Activated naive CD4-positive, alpha-beta T cell treated with anti-CD3 and anti-CD28 coated beads, Interleukin-2, amount 50 U/mL, for 72 hours (primary cell): ENCODE measurements at regions not wholly inside any gene's neighbourhood (a gene's known extent, or its start where the extent isn't known, plus 50 kb on each side); places are given as distances from the start of the nearest gene placed in this dataset.

ENCODE experiments used
- ATAC-seq, 2 donors: fragments of 150-1000 bp; cut with Tn5 transposase; 2 replicates each; pipeline ENCODE4 v1.10.0; 2021; ENCODE audit warnings: mild to moderate bottlenecking in 2 of 2, moderate library complexity in 2 of 2
- DNase-seq, 2 donors: peaks; one replicate each; pipeline ENCODE4 v3.0.0; 2021 to 2022; ENCODE audit warnings: low spot score in 2 of 2
- H3K27ac Mint-ChIP-seq, 2 donors: one replicate each; pipeline ENCODE4 v1.8.0; 2022; ENCODE audit warnings: mild to moderate bottlenecking in 2 of 2, mixed read lengths in 2 of 2
- H3K36me3 Mint-ChIP-seq, 2 donors: one replicate each; pipeline ENCODE4 v1.8.0; 2022; ENCODE audit warnings: mixed read lengths in 2 of 2
- H3K9me3 Mint-ChIP-seq, 2 donors: one replicate each; pipeline ENCODE4 v1.8.0; 2022; ENCODE audit warnings: mixed read lengths in 2 of 2

DNA sequence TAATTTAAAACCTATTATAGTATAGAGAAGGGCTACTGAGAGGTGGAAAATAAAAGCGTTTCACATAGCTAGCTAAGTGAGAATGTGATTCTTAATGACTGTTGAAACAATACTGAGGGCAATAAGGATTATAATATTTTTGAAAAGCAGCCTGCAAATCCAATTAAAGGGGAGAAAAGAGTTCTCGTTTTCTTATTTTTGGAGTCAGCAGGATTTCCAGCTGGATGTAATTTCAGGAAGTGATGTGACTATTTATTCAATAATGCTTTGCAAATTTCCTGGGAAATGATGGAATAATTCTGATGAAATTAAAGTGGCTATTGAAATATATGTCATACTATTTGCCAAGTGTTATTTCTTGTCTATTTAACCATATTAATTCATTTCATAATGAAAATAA lies 279.1 kb downstream of the AEBP2 start:
- Mint-ChIP-seq H3K27ac (no peak overlapping the region), H3K36me3 (no peaks in the 10 kb centered on the region), H3K9me3 (peaks cover 13 to 17% of the 10 kb centered on the region in 2 donors)
- DNase-seq: no peak
- no peak for ATAC-seq

DNA sequence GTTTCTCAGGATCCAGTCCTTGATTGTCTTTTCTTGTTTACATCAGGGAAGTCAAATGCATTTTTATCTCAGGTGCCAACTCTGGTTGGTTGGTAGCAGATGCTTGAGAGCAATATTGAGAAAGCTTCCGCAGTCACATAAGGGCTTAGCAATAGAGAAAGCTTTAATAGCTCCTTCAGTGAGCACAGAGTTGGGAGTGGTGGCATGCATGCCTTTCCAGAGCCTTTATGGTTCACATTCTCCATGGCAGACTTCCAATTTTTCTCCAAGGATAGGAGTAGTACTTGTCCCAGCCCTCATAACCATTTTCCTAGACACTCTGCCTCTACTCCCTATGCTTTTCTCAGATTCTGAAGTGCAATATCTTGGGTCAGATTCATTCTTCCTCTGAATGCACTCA lies 280.4 kb downstream of the AEBP2 start:
- Mint-ChIP-seq H3K27ac (no peak overlapping the region), H3K36me3 (no peaks in the 10 kb centered on the region), H3K9me3 (peaks cover 9 to 13% of the 10 kb centered on the region in 2 donors)
- no peak for ATAC-seq
- DNase-seq: no peak

DNA sequence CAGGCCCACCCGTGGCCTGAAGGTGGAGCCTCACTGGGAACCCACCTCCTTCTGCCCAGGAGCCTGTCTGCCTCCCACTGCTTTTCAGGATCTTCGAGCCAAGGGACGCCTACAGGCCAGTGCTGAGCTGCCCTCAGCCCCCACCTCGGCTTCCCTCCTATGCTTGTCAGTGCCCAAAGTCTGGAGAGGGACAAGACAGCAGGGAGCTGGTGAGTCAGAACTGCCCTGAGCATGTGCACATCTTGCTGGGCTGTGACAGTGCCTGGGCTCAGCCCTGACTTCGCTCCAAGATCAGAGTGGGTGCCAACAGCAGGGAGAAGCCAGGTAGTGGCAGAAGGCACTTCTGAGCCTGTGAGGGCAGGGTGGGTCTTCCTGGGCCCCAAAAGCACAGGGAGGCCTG lies 286.8 kb downstream of the AEBP2 start:
- no peak for DNase-seq
- H3K9me3 Mint-ChIP-seq: peaks cover 0 to 12% of the 10 kb centered on the region in 2 donors
- H3K27ac Mint-ChIP-seq: no peak overlapping the region
- no peak for ATAC-seq
- peaks cover 0 to 6% of the 10 kb centered on the region in 2 donors for H3K36me3 Mint-ChIP-seq

DNA sequence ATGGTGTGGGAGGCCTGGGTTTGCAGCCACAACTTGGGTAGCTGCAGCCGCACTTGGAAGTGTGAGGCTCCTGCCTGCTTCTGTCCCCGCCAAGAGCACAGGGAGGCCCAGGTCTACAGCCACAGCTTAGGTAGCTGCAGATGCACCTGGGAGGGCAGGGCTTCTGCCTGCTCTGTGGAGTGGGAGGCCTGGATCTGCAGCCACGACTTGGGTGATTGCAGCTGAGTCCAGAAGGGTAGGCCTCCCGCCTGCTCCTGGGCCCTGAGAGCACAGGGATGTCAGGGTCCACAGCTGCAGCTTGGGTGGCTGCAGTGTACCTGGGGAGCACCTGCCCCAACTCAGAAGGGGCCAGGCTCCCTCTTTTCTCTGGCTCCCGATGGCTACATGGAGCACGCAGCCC lies 287.3 kb downstream of the AEBP2 start:
- Mint-ChIP-seq H3K27ac (no peak overlapping the region), H3K9me3 (peaks cover 0 to 12% of the 10 kb centered on the region in 2 donors), H3K36me3 (peaks cover 0 to 6% of the 10 kb centered on the region in 2 donors)
- ATAC-seq (no peak), DNase-seq (no peak)

DNA sequence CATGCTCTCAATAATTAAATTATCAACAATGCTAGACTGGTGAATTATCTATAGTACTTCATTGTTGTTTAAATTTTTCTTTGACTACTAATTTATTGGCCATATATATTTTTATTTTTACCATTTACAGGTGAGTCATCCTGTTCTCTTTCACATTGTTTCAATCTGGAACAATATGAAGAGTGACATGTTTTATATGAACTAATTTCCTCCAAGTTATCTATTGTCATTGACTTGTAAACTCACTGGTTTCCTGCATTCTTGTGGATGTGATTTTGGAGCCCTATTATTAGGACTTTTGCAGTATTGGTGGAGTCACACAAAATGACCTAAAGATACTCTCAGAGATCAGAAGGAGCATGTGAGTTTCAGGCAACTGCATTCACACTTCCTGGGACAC lies 297.7 kb downstream of the AEBP2 start:
- ATAC-seq (no peak), DNase-seq (no peak)
- H3K9me3 Mint-ChIP-seq: no peaks in the 10 kb centered on the region
- H3K36me3 Mint-ChIP-seq: no peaks in the 10 kb centered on the region
- H3K27ac Mint-ChIP-seq: no peak overlapping the region

DNA sequence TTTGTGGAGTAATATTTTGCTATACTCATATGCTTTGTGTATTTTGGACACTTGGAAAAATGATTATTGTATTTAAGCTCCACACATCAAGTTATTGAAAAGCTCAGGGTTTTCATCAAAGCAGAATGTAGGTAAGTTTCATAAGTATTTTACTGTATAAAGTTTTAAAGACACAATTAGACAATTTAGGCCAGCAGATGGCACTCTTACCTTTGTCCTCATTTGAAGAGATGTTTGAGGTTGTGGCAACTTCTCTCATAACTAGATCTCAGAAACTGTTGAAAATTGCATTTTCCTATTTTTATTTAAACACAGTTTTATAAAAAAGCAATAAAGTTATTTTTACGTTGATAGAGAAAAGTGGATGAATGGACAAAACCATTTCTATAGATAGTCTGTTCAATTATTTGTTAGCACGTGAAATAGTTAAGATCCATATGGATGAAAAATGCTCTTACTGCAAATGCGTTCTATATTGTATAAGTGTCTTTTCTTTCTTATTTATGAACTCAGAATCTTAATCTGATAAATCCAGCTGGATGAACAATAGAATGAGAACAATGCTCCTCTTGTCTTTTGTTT lies 300.0 kb downstream of the AEBP2 start:
- Mint-ChIP-seq H3K36me3 (no peaks in the 10 kb centered on the region), H3K9me3 (no peaks in the 10 kb centered on the region), H3K27ac (no peak overlapping the region)
- ATAC-seq: no peak
- DNase-seq: peak in 1 of 2 donors; percentile 25

DNA sequence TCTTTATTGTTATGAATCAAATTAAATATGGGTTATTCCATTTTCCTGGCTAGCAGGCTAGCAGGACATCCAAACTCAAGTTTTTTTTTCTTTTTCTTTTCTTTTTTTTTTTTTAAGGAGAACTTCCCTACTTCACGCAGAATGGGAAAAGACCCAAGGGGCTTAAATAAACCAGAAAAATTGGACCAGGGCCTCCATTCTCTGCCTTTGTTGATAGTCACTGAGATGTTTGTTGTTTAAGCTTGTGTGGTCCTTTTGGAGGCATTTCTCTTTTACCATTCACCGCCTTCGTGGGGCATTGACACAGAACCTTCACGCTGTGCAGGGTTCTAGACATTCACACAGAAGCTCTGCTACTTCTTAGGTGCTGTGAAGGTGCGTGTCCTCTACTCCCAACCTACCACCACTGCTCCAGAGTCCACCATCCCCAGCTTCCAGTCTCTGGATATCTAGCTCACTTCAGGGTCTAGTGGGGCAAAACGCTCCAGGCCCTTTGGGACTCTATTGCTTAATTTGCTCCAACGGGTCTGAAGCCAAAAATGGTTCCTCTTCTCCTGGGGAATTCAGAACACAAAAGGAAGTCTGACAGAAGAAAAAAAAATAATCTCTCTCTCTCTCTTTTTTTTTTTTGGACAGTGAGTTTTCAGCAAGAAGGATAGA lies 301.3 kb downstream of the AEBP2 start:
- no peak for ATAC-seq
- DNase-seq: no peak
- no peak overlapping the region for H3K27ac Mint-ChIP-seq
- H3K9me3 Mint-ChIP-seq: no peaks in the 10 kb centered on the region
- H3K36me3 Mint-ChIP-seq: no peaks in the 10 kb centered on the region

DNA sequence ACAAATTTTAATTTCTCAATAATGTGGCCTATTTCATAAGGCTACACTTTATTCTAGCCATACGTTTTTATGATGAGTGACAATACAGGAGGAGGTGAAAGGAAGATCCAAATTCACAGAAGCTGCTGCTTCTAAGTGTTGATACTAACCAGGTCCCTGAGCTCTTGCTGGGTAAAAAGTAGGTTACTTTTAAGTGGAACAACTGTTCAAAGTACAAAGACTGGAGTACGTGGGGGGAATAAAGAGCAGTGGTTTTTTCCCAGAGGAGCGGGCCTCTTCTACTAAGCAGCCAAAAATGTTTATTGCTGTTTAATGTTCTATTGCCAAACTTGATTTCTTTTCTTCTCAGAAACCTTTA lies 301.8 kb downstream of the AEBP2 start:
- DNase-seq (no peak), ATAC-seq (no peak)
- H3K27ac Mint-ChIP-seq: no peak overlapping the region
- no peaks in the 10 kb centered on the region for H3K36me3 Mint-ChIP-seq
- H3K9me3 Mint-ChIP-seq: no peaks in the 10 kb centered on the region

DNA sequence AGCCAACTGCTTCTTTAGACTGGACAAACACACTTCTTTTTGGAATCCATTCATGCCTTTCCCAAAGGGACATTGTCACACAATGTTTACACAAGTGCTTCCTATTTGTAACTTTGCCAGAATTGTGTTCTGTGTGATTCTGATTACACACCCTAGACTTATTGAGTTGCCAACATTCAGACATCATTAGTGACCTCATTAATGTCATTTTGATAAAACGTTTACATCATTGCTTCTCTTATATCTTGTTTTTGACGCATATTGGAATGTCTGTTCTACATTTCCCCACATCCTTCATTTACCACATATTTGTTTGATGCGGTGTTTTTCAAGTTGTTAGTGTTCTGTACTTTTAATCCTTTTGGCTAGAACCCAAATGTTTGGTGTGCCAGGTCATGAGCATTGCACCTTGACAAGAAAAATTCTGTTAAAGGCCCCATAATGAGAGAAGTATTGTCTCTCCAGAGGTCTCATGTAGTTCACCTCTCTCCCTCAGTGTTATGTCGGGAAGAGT lies 305.5 kb downstream of the AEBP2 start:
- Mint-ChIP-seq H3K9me3 (no peaks in the 10 kb centered on the region), H3K27ac (no peak overlapping the region), H3K36me3 (no peaks in the 10 kb centered on the region)
- ATAC-seq (no peak), DNase-seq (no peak)

DNA sequence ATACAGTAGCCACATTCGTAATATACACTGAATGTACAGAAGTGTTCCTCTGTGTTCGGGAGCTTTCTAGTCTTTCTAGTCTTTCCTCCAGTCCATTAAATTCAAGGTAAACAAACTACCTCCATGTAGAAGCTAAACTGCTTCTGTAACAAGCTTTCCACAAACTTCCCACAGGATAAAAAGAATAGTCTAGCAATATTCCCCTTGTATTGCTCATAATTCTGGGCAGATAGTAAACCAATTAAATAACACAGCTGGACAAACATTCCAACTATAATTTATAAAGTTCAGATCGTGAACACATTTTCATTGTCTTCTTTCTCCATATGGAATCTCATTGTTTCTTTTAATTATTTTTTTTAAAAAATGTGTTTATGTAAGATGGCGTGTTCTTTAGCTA lies 307.2 kb downstream of the AEBP2 start:
- H3K9me3 Mint-ChIP-seq: no peaks in the 10 kb centered on the region
- DNase-seq (no peak), ATAC-seq (no peak)
- H3K36me3 Mint-ChIP-seq: no peaks in the 10 kb centered on the region
- H3K27ac Mint-ChIP-seq: no peak overlapping the region

DNA sequence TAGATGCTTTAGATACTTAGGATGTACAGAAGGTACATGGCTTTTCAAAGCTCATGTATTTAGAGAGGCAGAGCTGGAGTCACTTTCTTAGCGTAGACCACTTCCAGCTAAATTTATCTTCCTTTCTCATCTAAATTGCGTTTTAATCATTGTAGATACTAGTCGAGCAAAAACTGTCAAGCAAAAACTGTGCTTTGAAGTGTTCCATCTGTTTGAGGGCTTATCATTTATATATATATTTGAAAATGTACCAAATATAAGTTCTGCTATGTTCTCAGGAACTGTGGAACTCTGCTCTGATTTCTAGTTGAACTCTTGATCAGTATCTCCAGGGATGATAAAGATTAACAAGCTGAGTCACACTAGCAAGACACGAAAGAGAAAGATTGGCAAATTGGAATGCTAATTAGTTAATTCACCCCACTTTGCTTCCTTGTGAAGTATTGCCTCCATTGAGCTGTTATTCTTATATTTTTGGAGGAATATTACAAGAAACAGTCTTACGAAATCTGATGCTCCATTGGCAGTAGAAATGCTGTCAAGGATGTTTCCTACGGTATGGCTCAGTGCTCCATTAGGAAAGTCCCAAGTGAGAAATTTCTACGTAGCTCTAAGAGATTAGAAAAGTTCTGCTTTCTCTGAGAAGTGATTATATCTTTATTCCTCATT lies 310.7 kb downstream of the AEBP2 start:
- no peak overlapping the region for H3K27ac Mint-ChIP-seq
- DNase-seq (no peak), ATAC-seq (no peak)
- peaks cover 9 to 15% of the 10 kb centered on the region in 2 donors for H3K9me3 Mint-ChIP-seq
- peaks cover 0 to 9% of the 10 kb centered on the region in 2 donors for H3K36me3 Mint-ChIP-seq

DNA sequence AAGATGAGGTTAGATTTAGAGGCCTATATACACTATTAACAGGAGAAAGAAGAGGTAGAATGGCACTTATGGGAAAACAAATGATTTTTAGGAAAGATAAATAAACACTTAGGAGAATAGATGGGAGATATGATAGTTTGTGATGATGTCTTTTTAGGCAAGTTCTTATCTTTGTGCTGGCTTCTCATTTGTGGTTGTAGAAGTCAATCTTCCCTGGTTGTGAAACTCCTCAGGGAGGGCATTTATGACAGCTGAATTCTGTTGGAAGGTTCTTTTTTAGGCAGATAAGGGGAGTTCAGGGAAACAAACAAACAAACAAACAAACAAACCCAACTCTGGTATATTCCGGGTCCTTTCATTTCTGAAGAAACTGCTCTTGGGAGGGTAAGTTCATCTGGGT lies 311.8 kb downstream of the AEBP2 start:
- ATAC-seq (no peak), DNase-seq (no peak)
- H3K27ac Mint-ChIP-seq: no peak overlapping the region
- peaks cover 0 to 9% of the 10 kb centered on the region in 2 donors for H3K36me3 Mint-ChIP-seq
- peaks cover 9 to 15% of the 10 kb centered on the region in 2 donors for H3K9me3 Mint-ChIP-seq

DNA sequence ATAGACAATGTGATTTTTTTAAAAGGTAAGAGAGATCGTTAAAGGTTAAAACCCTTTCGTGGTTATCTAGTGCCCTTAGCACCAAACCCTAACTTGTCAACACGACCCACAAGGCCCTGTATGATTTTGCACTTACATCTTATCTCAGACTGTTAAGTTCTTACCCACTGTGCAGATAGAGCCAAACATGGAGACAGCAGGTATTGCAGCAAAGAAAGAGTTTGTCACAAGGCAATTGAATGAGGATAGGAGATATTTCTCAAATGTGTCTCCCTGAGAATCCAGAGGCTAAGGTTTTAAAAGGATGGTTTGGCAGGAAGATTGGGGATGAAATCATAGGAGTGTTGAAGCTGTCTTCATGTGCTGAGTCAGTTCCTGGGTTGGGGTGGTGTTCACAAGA lies 313.4 kb downstream of the AEBP2 start:
- Mint-ChIP-seq H3K36me3 (peaks cover 0 to 9% of the 10 kb centered on the region in 2 donors), H3K9me3 (peaks cover 9 to 15% of the 10 kb centered on the region in 2 donors), H3K27ac (no peak overlapping the region)
- ATAC-seq (no peak), DNase-seq (no peak)

DNA sequence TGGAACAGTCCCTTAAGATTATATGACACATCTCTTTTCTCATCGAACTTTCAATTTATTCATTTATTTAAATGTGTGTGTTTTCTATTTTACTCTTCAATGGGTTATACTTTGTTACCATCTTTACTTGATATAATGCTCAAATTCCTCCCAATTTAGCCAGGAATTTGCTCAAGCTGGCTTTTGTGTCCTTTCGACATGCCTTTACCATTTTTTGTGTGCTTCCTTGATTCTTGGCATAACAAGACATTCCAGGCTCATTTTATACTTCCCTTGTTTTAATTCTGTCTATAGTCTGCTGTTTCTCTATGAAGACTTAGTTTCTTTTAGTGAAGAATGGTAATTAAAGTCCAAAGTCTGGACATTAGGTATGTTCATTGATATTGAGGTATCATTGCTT lies 315.8 kb downstream of the AEBP2 start:
- no peak for DNase-seq
- no peak for ATAC-seq
- Mint-ChIP-seq H3K36me3 (peaks cover 0 to 9% of the 10 kb centered on the region in 2 donors), H3K9me3 (peaks cover 13 to 15% of the 10 kb centered on the region in 2 donors), H3K27ac (no peak overlapping the region)

DNA sequence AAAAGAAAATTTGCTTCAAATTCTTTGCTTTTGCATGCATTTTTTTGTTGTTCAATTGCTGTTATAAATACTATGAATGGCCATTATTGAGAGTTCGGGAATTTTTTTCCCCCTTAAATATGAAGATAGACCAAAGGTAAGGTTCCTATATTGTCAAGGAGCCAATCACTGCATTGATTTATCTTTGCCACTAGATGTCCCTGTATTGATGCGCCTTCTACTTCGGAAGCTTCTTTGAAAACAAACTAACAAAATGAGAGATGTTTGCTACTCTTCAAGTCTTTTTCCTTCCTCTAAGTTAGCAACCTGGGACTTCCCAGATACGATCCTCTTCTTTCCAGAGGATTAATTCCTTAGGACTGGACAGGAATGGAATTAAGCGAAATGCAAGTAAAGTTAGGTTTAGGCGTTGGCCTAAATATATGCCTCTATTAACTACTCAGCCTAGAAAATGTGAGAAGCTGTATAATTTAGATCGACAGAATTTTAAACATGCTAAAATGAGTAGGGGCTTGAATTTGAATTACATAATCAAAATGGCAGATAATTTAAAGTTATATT lies 318.1 kb downstream of the AEBP2 start:
- peaks cover 0 to 15% of the 10 kb centered on the region in 2 donors for H3K36me3 Mint-ChIP-seq
- H3K27ac Mint-ChIP-seq: no peak overlapping the region
- peaks cover 13 to 14% of the 10 kb centered on the region in 2 donors for H3K9me3 Mint-ChIP-seq
- DNase-seq: no peak
- no peak for ATAC-seq

DNA sequence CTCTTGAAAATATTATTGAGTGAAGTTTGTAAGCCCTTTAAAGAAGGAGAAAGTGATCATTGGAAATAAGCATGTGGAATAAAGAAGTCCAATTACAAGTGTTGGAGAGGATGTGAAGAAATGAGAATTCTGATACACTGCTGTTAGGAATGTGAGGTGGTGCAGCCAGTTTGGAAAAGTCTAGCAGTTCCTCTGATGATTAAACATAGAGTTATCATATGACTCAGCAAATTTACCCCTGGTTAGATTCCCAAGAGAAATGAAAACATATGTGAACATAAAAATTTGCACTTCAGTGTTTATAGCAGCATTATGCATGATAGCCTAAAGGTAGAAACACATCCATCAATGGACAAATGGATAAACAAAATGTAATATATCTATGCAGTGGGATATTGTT lies 319.9 kb downstream of the AEBP2 start:
- DNase-seq (no peak), ATAC-seq (no peak)
- Mint-ChIP-seq H3K9me3 (peaks cover 0 to 10% of the 10 kb centered on the region in 2 donors), H3K36me3 (peaks cover 7% of the 10 kb centered on the region in 2 donors), H3K27ac (no peak overlapping the region)

DNA sequence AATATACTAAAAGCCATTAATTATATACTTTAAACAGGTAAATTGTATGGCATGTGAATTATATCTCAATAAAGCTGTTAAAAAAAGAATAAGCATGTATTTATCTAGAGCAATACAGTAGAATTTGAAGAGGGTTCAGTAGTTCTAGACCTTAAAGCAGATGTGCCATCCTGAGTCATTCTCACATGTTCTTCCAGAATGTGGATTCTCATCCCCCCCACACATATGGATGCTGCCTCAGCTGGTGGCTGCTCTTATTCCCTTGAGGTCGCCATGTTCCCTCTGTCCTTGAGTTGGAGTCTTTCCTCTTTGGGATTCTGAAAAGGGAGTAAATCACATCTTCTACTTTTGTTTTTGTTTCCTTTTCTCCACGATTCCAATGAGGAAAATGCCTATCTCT lies 321.3 kb downstream of the AEBP2 start:
- H3K27ac Mint-ChIP-seq: no peak overlapping the region
- peaks cover 7% of the 10 kb centered on the region in 2 donors for H3K36me3 Mint-ChIP-seq
- ATAC-seq (no peak), DNase-seq (no peak)
- H3K9me3 Mint-ChIP-seq: peaks cover 6 to 19% of the 10 kb centered on the region in 2 donors
